Heart right ventricle (tissue), 16 donors: ENCODE measurements at regions not wholly inside any gene's neighbourhood (a gene's known extent, or its start where the extent isn't known, plus 50 kb on each side); places are given as distances from the start of the nearest gene placed in this dataset.

Source experiments
- ATAC-seq, 8 donors: fragments of 200-7000 bp; cut with Tn5 transposase; one replicate each; pipeline ENCODE4 v1.9.1; 2020; ENCODE audit warnings: mild to moderate bottlenecking in 8 of 8, moderate library complexity in 8 of 8, moderate number of reproducible peaks in 1 of 8
- DNase-seq, 2 donors: peaks; one replicate each; pipeline ENCODE4 v3.0.0-alpha.2; 2020
- H3K27ac ChIP-seq, 10 donors: fragments of 200-600 bp; sonication (generic) in 2 of 10; one replicate each; pipeline versions ENCODE4 v1.5.0 to v1.8.0; 2020 to 2022; ENCODE audit warnings: mild to moderate bottlenecking in 3 of 10
- H3K27me3 ChIP-seq, 7 donors: fragments of 200-600 bp; one replicate each; pipeline ENCODE4 v1.8.0; 2021 to 2022; ENCODE audit warnings: mild to moderate bottlenecking in 2 of 7
- H3K36me3 ChIP-seq, 9 donors: fragments of 200-600 bp; sonication (generic) in 1 of 9; one replicate each; pipeline versions ENCODE4 v1.5.0 to v1.8.0; 2020 to 2022; ENCODE audit warnings: mild to moderate bottlenecking in 2 of 9
- H3K4me1 ChIP-seq, 9 donors: fragments of 200-600 bp; sonication (generic) in 1 of 9; one replicate each; pipeline versions ENCODE4 v1.5.0 to v1.8.0; 2020 to 2022; ENCODE audit warnings: mild to moderate bottlenecking in 4 of 9
- H3K4me3 ChIP-seq, 10 donors: fragments of 200-600 bp; sonication (generic) in 2 of 10; one replicate each; pipeline versions ENCODE4 v1.5.0 to v1.8.0; 2020 to 2022; ENCODE audit warnings: mild to moderate bottlenecking in 7 of 10, moderate library complexity in 2 of 10
- H3K9me3 ChIP-seq, 11 donors: fragments of 200-600 bp in 10 of 11; sonication (generic) in 2 of 11; one replicate each; pipeline versions ENCODE4 v1.5.0 to v1.8.0; 2013 to 2022; ENCODE audit warnings: mild to moderate bottlenecking in 2 of 11, control low read depth in 1 of 11, moderate library complexity in 1 of 11
- WGBS, 2 donors: extraction: QIAGEN DNeasy Blood & Tissue Kit; methylation state at CpG; one replicate each; pipeline ENCODE4 v1.1.7; 2013; ENCODE audit warnings: inconsistent platforms in 1 of 2; 5-methylcytosine and 5-hydroxymethylcytosine counted together
- intact Hi-C, 10 donors: fragments of 100-400 bp; cut with DNase I; formaldehyde crosslinking; loops; one replicate each; pipeline versions ENCODE4 v1.11.1 to v1.14.2; 2022
- TF ChIP-seq, protein P1 (sequence below), 9 donors: fragments of 200-600 bp; sonication (generic) in 2 of 9; IDR thresholded peaks; one replicate each; pipeline versions ENCODE4 v1.5.0 to v1.8.0; 2021 to 2022; ENCODE audit warnings: antibody characterized with exemption in 9 of 9, mild to moderate bottlenecking in 5 of 9, moderate library complexity in 1 of 9
- donor health status: Arrhythmogenic right ventricular cardiomyopathy.
- donor health status: ischemic (EF 13 %, LVEDD 7.1; RV severe dilation, severe dysfunction).
- donor health status: healthy with polysubstance abuse.
- donor health status: DM: no; HTN: yes; CAD: no.
- donor health status: DM: no; HTN: no; CAD: no.
- donor health status: ischemic (EF 25% LVEDD 6.9; RV normal size, moderate dysfunction).
- donor health status: ischemic (EF 25% LVEDD 5.7; RV mildly dilated, moderate dysfunction).
- donor health status: healthy.
- donor health status: DM: yes; HTN: yes; CAD: no.
- donor health status: Ischemic cardiomyopathy.
- donor health status: ischemic (EF 35%, LVEDD 5.7; RV mildly dilated, moderate dysfunction).
- donor health status: nonischemic (EF 11% LVEDD 7.7; RV severe dilation, severe dysfunction).
- donor health status: DM: yes; HTN: yes; CAD: no.
- donor health status: PGD.
- donor health status: ischemic (EF 29% LVEDD 5.4; RV normal size, mild dysfunction).
- donor health status: nonischemic (EF 23%, LVEDD 6.1; RV moderate dilation, normal function).

- no peak for ATAC-seq
- WGBS, 2 donors: 89 to 91% methylated on average over 9 of the region's 9 CpGs
Observed at GRCh38 chr2:15816674-15817406, 123.5 kb upstream of the MYCN start.

DNA sequence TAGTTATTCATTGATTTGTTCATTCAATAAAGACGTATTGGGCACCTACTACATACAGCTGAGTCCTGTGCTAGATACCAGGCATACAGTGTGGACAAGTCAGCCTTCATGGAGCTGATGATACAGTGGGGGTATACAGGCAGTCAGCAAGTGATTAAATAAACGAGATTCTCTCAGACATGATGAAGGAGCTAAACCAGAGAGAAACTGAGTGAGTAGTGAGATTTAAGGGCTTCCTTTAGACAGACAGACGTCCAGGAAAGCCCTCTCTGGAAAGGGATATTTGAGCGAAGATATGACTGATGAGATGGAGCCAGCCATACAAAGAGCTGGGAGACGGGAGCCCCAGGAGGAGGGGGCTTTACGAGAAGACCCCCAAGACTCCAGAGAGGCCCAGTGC lies 122.6 kb upstream of the MYCN start:
- WGBS, 2 donors: 83 to 87% methylated on average over 6 of the region's 6 CpGs
- no peak overlapping the region for H3K27ac ChIP-seq
- ATAC-seq: no peak

More at GRCh38 chr2:15816674-15817406, 123.5 kb upstream of the MYCN start:
- H3K27me3 ChIP-seq: peaks cover 0 to 21% (median 0%) of the 10 kb centered on the region in 7 donors
- H3K9me3 ChIP-seq: no peaks in the 10 kb centered on the region
- DNase-seq: no peak
- H3K4me1 ChIP-seq: peaks cover 0 to 5% (median 0%) of the 10 kb centered on the region in 9 donors
- intact Hi-C loops: no loop called here
- no peak overlapping the region for H3K4me3 ChIP-seq
- no peaks in the 10 kb centered on the region for H3K36me3 ChIP-seq
- H3K27ac ChIP-seq: no peak overlapping the region
- TF ChIP-seq, protein P1, sequence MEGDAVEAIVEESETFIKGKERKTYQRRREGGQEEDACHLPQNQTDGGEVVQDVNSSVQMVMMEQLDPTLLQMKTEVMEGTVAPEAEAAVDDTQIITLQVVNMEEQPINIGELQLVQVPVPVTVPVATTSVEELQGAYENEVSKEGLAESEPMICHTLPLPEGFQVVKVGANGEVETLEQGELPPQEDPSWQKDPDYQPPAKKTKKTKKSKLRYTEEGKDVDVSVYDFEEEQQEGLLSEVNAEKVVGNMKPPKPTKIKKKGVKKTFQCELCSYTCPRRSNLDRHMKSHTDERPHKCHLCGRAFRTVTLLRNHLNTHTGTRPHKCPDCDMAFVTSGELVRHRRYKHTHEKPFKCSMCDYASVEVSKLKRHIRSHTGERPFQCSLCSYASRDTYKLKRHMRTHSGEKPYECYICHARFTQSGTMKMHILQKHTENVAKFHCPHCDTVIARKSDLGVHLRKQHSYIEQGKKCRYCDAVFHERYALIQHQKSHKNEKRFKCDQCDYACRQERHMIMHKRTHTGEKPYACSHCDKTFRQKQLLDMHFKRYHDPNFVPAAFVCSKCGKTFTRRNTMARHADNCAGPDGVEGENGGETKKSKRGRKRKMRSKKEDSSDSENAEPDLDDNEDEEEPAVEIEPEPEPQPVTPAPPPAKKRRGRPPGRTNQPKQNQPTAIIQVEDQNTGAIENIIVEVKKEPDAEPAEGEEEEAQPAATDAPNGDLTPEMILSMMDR (IDR thresholded peaks at IDR 0.05): no peak

GRCh38 chr2:15818318-15818753 lies 122.0 kb upstream of the MYCN start:
- ATAC-seq: peak in 1 of 8 donors; percentile 39
- intact Hi-C loops: no loop called here
- H3K27me3 ChIP-seq: peaks cover 0 to 21% (median 0%) of the 10 kb centered on the region in 7 donors
- 64 to 71% methylated on average over 14 of the region's 14 CpGs for WGBS, 2 donors
- H3K36me3 ChIP-seq: no peaks in the 10 kb centered on the region
- H3K4me1 ChIP-seq: peaks cover 0 to 5% (median 0%) of the 10 kb centered on the region in 9 donors
- TF ChIP-seq, protein P1 (IDR thresholded peaks at IDR 0.05): no peak
- no peak overlapping the region for H3K27ac ChIP-seq
- H3K9me3 ChIP-seq: no peaks in the 10 kb centered on the region
- no peak overlapping the region for H3K4me3 ChIP-seq
- no peak for DNase-seq

More for the DNA sequence above, 122.6 kb upstream of the MYCN start:
- no peak for DNase-seq
- Histone ChIP-seq H3K36me3 (no peaks in the 10 kb centered on the region), H3K27me3 (peaks cover 0 to 21% (median 0%) of the 10 kb centered on the region in 7 donors), H3K4me3 (no peak overlapping the region), H3K9me3 (no peaks in the 10 kb centered on the region), H3K4me1 (peaks cover 0 to 5% (median 0%) of the 10 kb centered on the region in 9 donors)
- TF ChIP-seq, protein P1 (IDR thresholded peaks at IDR 0.05): no peak
- intact Hi-C loops: no loop called here

GRCh38 chr2:15818881-15819280 lies 121.5 kb upstream of the MYCN start:
- TF ChIP-seq, protein P1 (IDR thresholded peaks at IDR 0.05): no peak
- H3K36me3 ChIP-seq: no peaks in the 10 kb centered on the region
- H3K9me3 ChIP-seq: no peaks in the 10 kb centered on the region
- 97 to 98% methylated on average over 2 of the region's 2 CpGs for WGBS, 2 donors
- H3K27me3 ChIP-seq: peaks cover 0 to 21% (median 0%) of the 10 kb centered on the region in 7 donors
- ATAC-seq (no peak), DNase-seq (no peak)
- intact Hi-C loops: no loop called here
- peaks cover 0 to 5% (median 0%) of the 10 kb centered on the region in 9 donors for H3K4me1 ChIP-seq
- no peak overlapping the region for H3K4me3 ChIP-seq
- no peak overlapping the region for H3K27ac ChIP-seq
